HG03439 (cell line): ENCODE measurements at regions not wholly inside any gene's neighbourhood (a gene's known extent, or its start where the extent isn't known, plus 50 kb on each side); places are given as distances from the start of the nearest gene placed in this dataset.

ENCODE experiments used
- ATAC-seq: cut with Tn5 transposase; IDR thresholded peaks from one replicate; pipeline ENCODE4 v1.9.1; 2021; ENCODE audit warnings: mild to moderate bottlenecking, moderate library complexity; ENCODE audit not compliant: unreplicated experiment

GRCh38 chr19:32253683-32254508 is 91.5 kb upstream of the ZNF507 start:
- no peak for ATAC-seq

- ATAC-seq = no peak
Measured at GRCh38 chr19:32254509-32254890, 90.9 kb upstream of the ZNF507 start.

- ATAC-seq = no peak
Measured at GRCh38 chr19:32255536-32256295, 89.7 kb upstream of the ZNF507 start.

GRCh38 chr19:32256341-32256975 is 89.0 kb upstream of the ZNF507 start:
- ATAC-seq = no peak

GRCh38 chr19:32257326-32258073 is 87.9 kb upstream of the ZNF507 start:
- no peak for ATAC-seq

GRCh38 chr19:32258167-32258566 is 87.2 kb upstream of the ZNF507 start:
- ATAC-seq = no peak

GRCh38 chr19:32264568-32264967 is 80.8 kb upstream of the ZNF507 start:
- ATAC-seq = no peak

- ATAC-seq = no peak
Measured at GRCh38 chr19:32265995-32266394, 79.4 kb upstream of the ZNF507 start.

- no peak for ATAC-seq
Measured at GRCh38 chr19:32266460-32266859, 79.0 kb upstream of the ZNF507 start.

GRCh38 chr19:32268381-32268780 is 77.0 kb upstream of the ZNF507 start:
- no peak for ATAC-seq

- ATAC-seq = no peak
Measured at GRCh38 chr19:32269831-32270230, 75.6 kb upstream of the ZNF507 start.

- ATAC-seq = no peak
Measured at GRCh38 chr19:32273483-32273882, 71.9 kb upstream of the ZNF507 start.

GRCh38 chr19:32287086-32287485 is 58.3 kb upstream of the ZNF507 start:
- no peak for ATAC-seq

GRCh38 chr19:32287811-32288227 is 57.6 kb upstream of the ZNF507 start:
- ATAC-seq = no peak

GRCh38 chr19:32289566-32290210 is 55.7 kb upstream of the ZNF507 start:
- ATAC-seq = no peak

- ATAC-seq = no peak
Measured at GRCh38 chr19:32291876-32292275, 53.5 kb upstream of the ZNF507 start.

- no peak for ATAC-seq
Measured at GRCh38 chr19:32294871-32295438, 50.5 kb upstream of the ZNF507 start.
